Panc1 (cell line): ENCODE measurements at regions not wholly inside any gene's neighbourhood (a gene's known extent, or its start where the extent isn't known, plus 50 kb on each side); places are given as distances from the start of the nearest gene placed in this dataset.

Experiments
- ATAC-seq: fragments of 200-7000 bp; cut with Tn5 transposase; 2 replicates; pipeline ENCODE4 v1.9.1; 2020; ENCODE audit warnings: mild to moderate bottlenecking, moderate library complexity
- BruUV-seq: library from RNA; stranded (reverse); fragments of 400-500 nt; replicated peaks from 2 replicates; lab custom pipeline; 2021; lab: Mats Ljungman, UMichigan
- CTCF ChIA-PET: fragments of 300-600 bp; sonication (Branson Sonifier 250); formaldehyde crosslinking; loops from one replicate; lab custom pipeline; 2022; ENCODE audit warnings: antibody characterized with exemption; lab: Charles Lee
- POLR2A ChIA-PET: fragments of 300-600 bp; sonication (Branson Sonifier 250); formaldehyde crosslinking; loops from one replicate; lab custom pipeline; 2022; ENCODE audit warnings: antibody characterized with exemption; lab: Charles Lee
- DNase-seq: peaks from one replicate; pipeline ENCODE4 v3.0.0-alpha.2; 2010; ENCODE audit warnings: low read depth, low spot score
- H3K27ac ChIP-seq: 2 replicates; pipeline ENCODE4 v1.5.1; 2011; ENCODE audit warnings: mild to moderate bottlenecking, low read length, inconsistent platforms
- H3K27me3 ChIP-seq: fragments of 200-500 bp; sonication (Bioruptor generic); 2 replicates; pipeline ENCODE4 v1.6.0; 2014; ENCODE audit warnings: low read length, inconsistent platforms; ENCODE audit not compliant: control insufficient read depth, insufficient read depth
- H3K36me3 ChIP-seq: fragments of 200-500 bp; sonication (Bioruptor generic); 2 replicates; pipeline ENCODE4 v1.5.1; 2014; ENCODE audit warnings: inconsistent platforms, mild to moderate bottlenecking, low read length, moderate library complexity; ENCODE audit not compliant: control insufficient read depth, insufficient read depth
- H3K4me1 ChIP-seq: 2 replicates; pipeline ENCODE4 v1.5.1; 2011; ENCODE audit warnings: inconsistent platforms, mild to moderate bottlenecking, low read length, moderate library complexity; ENCODE audit not compliant: control insufficient read depth, insufficient read depth
- H3K4me3 ChIP-seq, 2 experiments: 2 replicates each; pipeline ENCODE4 v1.5.1; 2011 to 2012; ENCODE audit warnings: low read depth in 2 of 2, low read length in 2 of 2, mild to moderate bottlenecking in 2 of 2, inconsistent platforms in 1 of 2, moderate library complexity in 1 of 2
- H3K9me3 ChIP-seq: fragments of 200-500 bp; sonication (Bioruptor generic); 2 replicates; pipeline ENCODE4 v1.5.1; 2014; ENCODE audit warnings: low read depth, mild to moderate bottlenecking, inconsistent platforms, low read length, moderate library complexity; ENCODE audit not compliant: control insufficient read depth, insufficient read depth
- POLR2AphosphoS5 ChIP-seq: IDR thresholded peaks from 2 replicates; pipeline ENCODE4 v1.6.1; 2012; ENCODE audit warnings: mild to moderate bottlenecking, low read depth, low read length, moderate library complexity
- SIN3A ChIP-seq: IDR thresholded peaks from 2 replicates; pipeline ENCODE4 v1.6.1; 2012; ENCODE audit warnings: low read depth, mild to moderate bottlenecking, low read length, moderate library complexity, borderline replicate concordance; ENCODE audit not compliant: insufficient read depth
- TCF7L2 ChIP-seq: IDR thresholded peaks from 2 replicates; pipeline ENCODE4 v1.6.1; 2011; ENCODE audit warnings: mild to moderate bottlenecking, low read depth, low read length, inconsistent platforms
- in situ Hi-C: cut with HindIII; loops from 2 replicates; pipeline ENCODE4 v1.10.0; 2016; ENCODE audit warnings: low sequenced_read_pairs, low pct_unique_long_range_greater_than_20kb
- intact Hi-C: fragments of 100-400 bp; cut with micrococcal nuclease; formaldehyde crosslinking; loops from one replicate; pipeline ENCODE4 v1.10.0; 2022; ENCODE audit not compliant: unreplicated experiment
- TF ChIP-seq, protein P1 (sequence below): fragments of 450-650 bp; IDR thresholded peaks from 2 replicates; pipeline ENCODE4 v1.5.1; 2017; ENCODE audit warnings: mild to moderate bottlenecking
- TF ChIP-seq, protein P2 (sequence below), 2 experiments: IDR thresholded peaks; 2 replicates each; pipeline ENCODE4 v1.6.1; 2011 to 2012; ENCODE audit warnings: low read depth in 2 of 2, control low read depth in 1 of 2, low read length in 1 of 2, mild to moderate bottlenecking in 1 of 2, moderate library complexity in 1 of 2; ENCODE audit not compliant: insufficient read depth in 1 of 2

DNA sequence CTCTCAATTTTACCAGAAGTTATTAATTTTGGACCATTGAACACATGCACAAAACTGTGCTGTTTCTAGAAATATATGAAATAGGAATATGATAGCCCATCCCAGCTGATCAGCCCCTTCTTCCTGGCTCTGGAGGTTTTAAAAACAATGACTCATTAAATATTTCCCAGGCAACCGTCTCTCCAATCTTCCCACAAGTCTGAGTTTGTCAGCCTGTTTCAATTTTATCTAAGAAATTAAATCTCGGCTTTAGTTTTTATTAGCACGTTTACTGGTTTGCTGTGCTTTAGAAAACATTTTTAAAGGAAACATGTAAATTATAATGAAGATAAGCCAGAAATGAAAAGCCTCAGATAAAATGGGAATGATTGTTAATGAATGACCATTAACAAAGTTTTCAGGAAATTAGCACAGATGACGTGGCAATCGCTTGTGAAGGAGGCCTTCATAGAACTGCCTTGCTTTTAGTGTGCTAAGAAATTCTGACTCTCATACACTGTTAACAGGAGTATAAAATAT is 89.3 kb upstream of the RAP1B start:
- ChIA-PET CTCF (no interaction called here), POLR2A (interaction anchor here (0.6 kb wide), 2 partner anchors 348 to 402 kb away, joined by 4 to 6 read pairs; no protein-coding TSS in a partner anchor)
- H3K4me1 ChIP-seq, result peaks cover 34% of the 10 kb centered on the region
- H3K27me3 ChIP-seq, result no peaks in the 10 kb centered on the region
- H3K27ac ChIP-seq, result peak overlapping the region; percentile 97
- peak; percentile 87 for ATAC-seq
- in situ Hi-C loops (no loop called here), intact Hi-C loops (no loop called here)
- H3K9me3 ChIP-seq, result peaks cover 15% of the 10 kb centered on the region; the same call in 1 of the 2 replicates
- no peaks in the 10 kb centered on the region for H3K36me3 ChIP-seq
- peak overlapping the region in 1 of 2 experiments; percentile 4; a peak in 2 of 4 replicates for H3K4me3 ChIP-seq
- no peak for DNase-seq
- no TSS peak for BruUV-seq
- TF ChIP-seq, protein P1, sequence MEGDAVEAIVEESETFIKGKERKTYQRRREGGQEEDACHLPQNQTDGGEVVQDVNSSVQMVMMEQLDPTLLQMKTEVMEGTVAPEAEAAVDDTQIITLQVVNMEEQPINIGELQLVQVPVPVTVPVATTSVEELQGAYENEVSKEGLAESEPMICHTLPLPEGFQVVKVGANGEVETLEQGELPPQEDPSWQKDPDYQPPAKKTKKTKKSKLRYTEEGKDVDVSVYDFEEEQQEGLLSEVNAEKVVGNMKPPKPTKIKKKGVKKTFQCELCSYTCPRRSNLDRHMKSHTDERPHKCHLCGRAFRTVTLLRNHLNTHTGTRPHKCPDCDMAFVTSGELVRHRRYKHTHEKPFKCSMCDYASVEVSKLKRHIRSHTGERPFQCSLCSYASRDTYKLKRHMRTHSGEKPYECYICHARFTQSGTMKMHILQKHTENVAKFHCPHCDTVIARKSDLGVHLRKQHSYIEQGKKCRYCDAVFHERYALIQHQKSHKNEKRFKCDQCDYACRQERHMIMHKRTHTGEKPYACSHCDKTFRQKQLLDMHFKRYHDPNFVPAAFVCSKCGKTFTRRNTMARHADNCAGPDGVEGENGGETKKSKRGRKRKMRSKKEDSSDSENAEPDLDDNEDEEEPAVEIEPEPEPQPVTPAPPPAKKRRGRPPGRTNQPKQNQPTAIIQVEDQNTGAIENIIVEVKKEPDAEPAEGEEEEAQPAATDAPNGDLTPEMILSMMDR, result no peak
- TF ChIP-seq, protein P2, sequence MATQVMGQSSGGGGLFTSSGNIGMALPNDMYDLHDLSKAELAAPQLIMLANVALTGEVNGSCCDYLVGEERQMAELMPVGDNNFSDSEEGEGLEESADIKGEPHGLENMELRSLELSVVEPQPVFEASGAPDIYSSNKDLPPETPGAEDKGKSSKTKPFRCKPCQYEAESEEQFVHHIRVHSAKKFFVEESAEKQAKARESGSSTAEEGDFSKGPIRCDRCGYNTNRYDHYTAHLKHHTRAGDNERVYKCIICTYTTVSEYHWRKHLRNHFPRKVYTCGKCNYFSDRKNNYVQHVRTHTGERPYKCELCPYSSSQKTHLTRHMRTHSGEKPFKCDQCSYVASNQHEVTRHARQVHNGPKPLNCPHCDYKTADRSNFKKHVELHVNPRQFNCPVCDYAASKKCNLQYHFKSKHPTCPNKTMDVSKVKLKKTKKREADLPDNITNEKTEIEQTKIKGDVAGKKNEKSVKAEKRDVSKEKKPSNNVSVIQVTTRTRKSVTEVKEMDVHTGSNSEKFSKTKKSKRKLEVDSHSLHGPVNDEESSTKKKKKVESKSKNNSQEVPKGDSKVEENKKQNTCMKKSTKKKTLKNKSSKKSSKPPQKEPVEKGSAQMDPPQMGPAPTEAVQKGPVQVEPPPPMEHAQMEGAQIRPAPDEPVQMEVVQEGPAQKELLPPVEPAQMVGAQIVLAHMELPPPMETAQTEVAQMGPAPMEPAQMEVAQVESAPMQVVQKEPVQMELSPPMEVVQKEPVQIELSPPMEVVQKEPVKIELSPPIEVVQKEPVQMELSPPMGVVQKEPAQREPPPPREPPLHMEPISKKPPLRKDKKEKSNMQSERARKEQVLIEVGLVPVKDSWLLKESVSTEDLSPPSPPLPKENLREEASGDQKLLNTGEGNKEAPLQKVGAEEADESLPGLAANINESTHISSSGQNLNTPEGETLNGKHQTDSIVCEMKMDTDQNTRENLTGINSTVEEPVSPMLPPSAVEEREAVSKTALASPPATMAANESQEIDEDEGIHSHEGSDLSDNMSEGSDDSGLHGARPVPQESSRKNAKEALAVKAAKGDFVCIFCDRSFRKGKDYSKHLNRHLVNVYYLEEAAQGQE (IDR thresholded peaks at IDR 0.05; ENCODE audit: insufficient read depth in 1 of 2, low read depth in 2 of 2, low read length in 1 of 2), result 0 out of 4 replicates have a peak, but pooled peaks of 1 of the 2 experiments have one; percentile 26
- peak; percentile 86 for TF ChIP-seq TCF7L2

DNA sequence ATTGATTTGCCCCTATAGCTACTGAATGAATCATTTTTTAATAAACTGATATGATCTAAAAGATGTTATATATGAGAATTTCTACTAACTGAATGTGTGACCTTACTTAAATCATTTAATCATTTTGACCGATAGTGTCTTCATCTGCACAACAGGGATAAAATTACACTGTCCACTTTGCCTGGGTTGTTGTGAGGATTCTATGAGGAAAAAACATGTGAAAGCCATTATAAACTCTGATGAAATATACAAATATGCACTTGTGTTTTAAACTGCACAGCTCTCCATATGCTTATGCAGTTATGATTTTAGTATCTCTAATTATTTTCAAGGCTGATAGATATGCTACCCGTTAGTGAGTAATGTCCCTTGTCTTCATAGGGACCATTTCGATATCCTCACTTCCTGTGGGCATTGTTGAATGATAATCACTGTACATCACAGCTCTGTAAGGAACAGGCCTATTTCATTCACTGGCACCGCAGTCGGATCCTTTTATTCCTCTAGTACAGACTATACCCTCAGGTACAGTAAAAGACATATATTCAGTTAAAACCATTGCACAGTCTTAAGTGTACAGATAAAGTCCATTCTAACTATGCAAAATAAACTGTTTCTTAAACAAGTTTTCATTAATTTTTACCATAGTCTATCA is 88.7 kb upstream of the RAP1B start:
- no peaks in the 10 kb centered on the region for H3K27me3 ChIP-seq
- H3K4me3 ChIP-seq, result no peak overlapping the region
- H3K27ac ChIP-seq, result peak overlapping the region; percentile 97
- CTCF ChIA-PET, result no interaction called here
- H3K4me1 ChIP-seq, result peaks cover 34% of the 10 kb centered on the region
- ATAC-seq (peak; percentile 74), DNase-seq (no peak)
- no peak for TF ChIP-seq POLR2AphosphoS5
- intact Hi-C loops (no loop called here), in situ Hi-C loops (no loop called here)
- POLR2A ChIA-PET, result interaction anchor here (0.6 to 1.0 kb wide), 3 partner anchors 109 to 401 kb away, joined by 3 to 6 read pairs (median 4); no protein-coding TSS in a partner anchor
- H3K9me3 ChIP-seq, result peaks cover 17% of the 10 kb centered on the region
- no TSS peak for BruUV-seq
- no peaks in the 10 kb centered on the region for H3K36me3 ChIP-seq

DNA sequence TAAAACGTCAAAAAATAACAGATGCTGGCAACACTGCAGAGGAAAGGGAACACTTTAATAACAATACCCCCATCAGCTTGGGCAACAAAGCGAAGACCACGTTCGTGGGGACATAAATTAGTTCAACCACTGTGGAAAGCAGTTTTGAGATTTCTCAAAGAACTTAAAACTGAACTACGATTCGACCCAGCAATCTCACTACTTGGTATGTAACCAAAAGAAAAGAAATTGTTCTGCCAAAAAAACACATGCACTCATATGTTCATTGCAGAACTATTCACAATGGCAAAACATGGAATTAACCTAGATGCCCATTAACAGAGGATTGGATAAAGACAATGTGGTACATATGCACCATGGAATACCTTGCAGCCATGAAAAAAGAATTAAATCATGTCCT is 81.2 kb upstream of the RAP1B start:
- intact Hi-C loops, result no loop called here
- BruUV-seq, result no TSS peak
- in situ Hi-C loops, result no loop called here
- H3K4me1 ChIP-seq, result no peaks in the 10 kb centered on the region
- H3K27ac ChIP-seq, result peak overlapping the region; percentile 20; the same call in 1 of the 2 replicates
- H3K9me3 ChIP-seq, result peaks cover 24% of the 10 kb centered on the region
- TF ChIP-seq, protein P1, result no peak
- TF ChIP-seq, protein P2 (IDR thresholded peaks at IDR 0.05; ENCODE audit: insufficient read depth in 1 of 2, low read depth in 2 of 2, low read length in 1 of 2), result no peak
- TF ChIP-seq TCF7L2, result no peak
- TF ChIP-seq POLR2AphosphoS5, result no peak
- TF ChIP-seq SIN3A, result no peak
- ATAC-seq (no peak), DNase-seq (no peak)
- no peaks in the 10 kb centered on the region for H3K36me3 ChIP-seq
- no peak overlapping the region for H3K4me3 ChIP-seq
- ChIA-PET CTCF (no interaction called here), POLR2A (no interaction called here)
- no peaks in the 10 kb centered on the region for H3K27me3 ChIP-seq
